ENCODE measurements at regions not wholly inside any gene's neighbourhood (a gene's known extent, or its start where the extent isn't known, plus 50 kb on each side); places are given as distances from the start of the nearest gene placed in this dataset.
"Not testable (repeated sequence)": the region's sequence is repeated elsewhere in the genome, so short reads cannot be mapped to it uniquely, and the experiment has no call there.

- no peak overlapping the region for H3K4me3 ChIP-seq (ENCODE audit: low read depth, low read length)
- peak; percentile 23 for TF ChIP-seq CTCF (IDR thresholded peaks at IDR 0.05; ENCODE audit: low read depth, low read length, missing control alignments)
- no peak for DNase-seq (ENCODE audit: low read depth)
Measured at GRCh38 chr15:38768970-38769369, 204.4 kb upstream of the RASGRP1 start.

- no peak for DNase-seq (ENCODE audit: low read depth)
- TF ChIP-seq CTCF (IDR thresholded peaks at IDR 0.05; ENCODE audit: low read depth, low read length, missing control alignments), result no peak
- no peak overlapping the region for H3K4me3 ChIP-seq (ENCODE audit: low read depth, low read length)
Measured at GRCh38 chr15:38769492-38769891, 204.9 kb upstream of the RASGRP1 start.

GRCh38 chr15:38774076-38774475 lies 209.5 kb upstream of the RASGRP1 start:
- DNase-seq (ENCODE audit: low read depth), result not testable (repeated sequence)

GRCh38 chr15:38781196-38781595 lies 216.6 kb upstream of the RASGRP1 start:
- no peak for TF ChIP-seq CTCF (IDR thresholded peaks at IDR 0.05; ENCODE audit: low read depth, low read length, missing control alignments)
- DNase-seq (ENCODE audit: low read depth), result no peak
- H3K4me3 ChIP-seq (ENCODE audit: low read depth, low read length), result no peak overlapping the region

More at GRCh38 chr15:38774076-38774475, 209.5 kb upstream of the RASGRP1 start:
- not testable (repeated sequence) for H3K4me3 ChIP-seq (ENCODE audit: low read depth, low read length)

- no peak for DNase-seq (ENCODE audit: low read depth)
- no peak overlapping the region for H3K4me3 ChIP-seq (ENCODE audit: low read depth, low read length)
- no peak for TF ChIP-seq CTCF (IDR thresholded peaks at IDR 0.05; ENCODE audit: low read depth, low read length, missing control alignments)
Measured at GRCh38 chr15:38782156-38782555, 217.5 kb upstream of the RASGRP1 start.

GRCh38 chr15:38788918-38789317 lies 224.3 kb upstream of the RASGRP1 start:
- no peak for TF ChIP-seq CTCF (IDR thresholded peaks at IDR 0.05; ENCODE audit: low read depth, low read length, missing control alignments)
- no peak for DNase-seq (ENCODE audit: low read depth)
- H3K4me3 ChIP-seq (ENCODE audit: low read depth, low read length), result no peak overlapping the region

GRCh38 chr15:38789566-38789965 lies 225.0 kb upstream of the RASGRP1 start:
- H3K4me3 ChIP-seq (ENCODE audit: low read depth, low read length), result no peak overlapping the region
- TF ChIP-seq CTCF (IDR thresholded peaks at IDR 0.05; ENCODE audit: low read depth, low read length, missing control alignments), result no peak
- no peak for DNase-seq (ENCODE audit: low read depth)
